Vagina (tissue), 2 donors: ENCODE measurements at regions not wholly inside any gene's neighbourhood (a gene's known extent, or its start where the extent isn't known, plus 50 kb on each side); places are given as distances from the start of the nearest gene placed in this dataset.

Experiments used
- DNase-seq, 2 donors: peaks; one replicate each; pipeline ENCODE4 v3.0.0-alpha.2; 2017; ENCODE audit errors: extremely low spot score in 2 of 2
- H3K27ac ChIP-seq: fragments of 200-600 bp; sonication (generic); one replicate; pipeline ENCODE4 v1.5.1; 2019
- H3K27me3 ChIP-seq: fragments of 200-600 bp; sonication (generic); one replicate; pipeline ENCODE4 v1.5.1; 2019
- H3K36me3 ChIP-seq, 2 donors: fragments of 200-600 bp; sonication (generic); one replicate each; pipeline ENCODE4 v1.5.1; 2017 to 2019
- H3K4me1 ChIP-seq: fragments of 200-600 bp; sonication (generic); one replicate; pipeline ENCODE4 v1.5.1; 2019
- H3K4me3 ChIP-seq, 2 donors: fragments of 200-600 bp; sonication (generic); 1 replicate in 1 of 2; 2 replicates in 1 of 2; pipeline ENCODE4 v1.5.1; 2016 to 2019
- H3K9me3 ChIP-seq: fragments of 200-600 bp; sonication (generic); one replicate; pipeline ENCODE4 v1.5.1; 2019
- POLR2A ChIP-seq, 2 donors: fragments of 450-650 bp; IDR thresholded peaks; one replicate each; pipeline ENCODE4 v1.6.1; 2017; ENCODE audit warnings: antibody characterized with exemption in 2 of 2, mild to moderate bottlenecking in 2 of 2, moderate library complexity in 2 of 2
- POLR2AphosphoS5 ChIP-seq, 2 donors: sonication (generic); formaldehyde crosslinking; IDR thresholded peaks; one replicate each; pipeline ENCODE4 v1.9.0; 2017; ENCODE audit warnings: antibody characterized with exemption in 2 of 2, mild to moderate bottlenecking in 2 of 2, low read depth in 1 of 2; ENCODE audit not compliant: insufficient read depth in 1 of 2
- intact Hi-C: fragments of 100-400 bp; cut with DNase I; formaldehyde crosslinking; loops from one replicate; pipeline ENCODE4 v1.15.1; 2023
- TF ChIP-seq, protein P1 (sequence below), 3 experiments: fragments of 450-650 bp in 2 of 3; fragments of 200-600 bp in 1 of 3; sonication (generic) in 1 of 3; IDR thresholded peaks; one replicate each; pipeline ENCODE4 v1.5.1; 2017 to 2019; ENCODE audit warnings: antibody characterized with exemption in 3 of 3, mild to moderate bottlenecking in 2 of 3, moderate library complexity in 2 of 3

DNA sequence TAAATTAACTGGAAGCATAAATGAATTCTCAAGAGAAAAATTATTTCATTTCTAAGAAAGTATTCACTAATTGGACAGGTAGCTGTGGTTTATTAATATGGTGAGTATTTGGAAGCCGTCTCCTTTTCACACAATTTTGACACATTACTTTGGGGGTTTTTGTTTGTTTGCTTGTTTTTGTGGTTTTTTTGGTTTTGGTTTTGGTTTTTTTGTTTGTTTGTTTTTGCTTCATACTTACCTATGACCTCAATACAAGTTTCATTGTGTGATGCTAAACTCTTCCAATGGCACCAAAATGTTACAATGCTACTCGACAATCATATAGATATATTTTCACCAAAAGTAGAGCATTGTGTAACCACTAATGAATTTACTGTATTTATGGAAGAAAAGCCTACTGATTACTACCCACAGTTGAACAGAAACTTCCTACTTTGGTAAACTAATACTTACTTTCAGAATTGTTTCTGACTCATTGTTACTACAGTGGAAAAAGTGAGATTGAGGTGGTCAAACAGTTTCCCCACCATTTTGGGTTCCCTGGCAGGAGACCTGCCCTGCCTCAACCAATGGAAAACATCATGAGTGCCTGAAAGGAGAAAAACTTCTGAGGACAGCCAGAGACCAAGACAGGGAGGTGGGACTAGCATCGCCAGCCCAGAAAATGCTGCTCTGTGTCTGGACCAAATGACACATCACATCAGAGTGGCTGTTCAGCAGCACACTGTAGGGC lies 443.1 kb downstream of the HNRNPD start:
- TF ChIP-seq POLR2AphosphoS5 (IDR thresholded peaks at IDR 0.05; ENCODE audit: insufficient read depth in 1 of 2, low read depth in 1 of 2) (no peak), POLR2A (IDR thresholded peaks at IDR 0.05) (no peak)
- TF ChIP-seq, protein P1, sequence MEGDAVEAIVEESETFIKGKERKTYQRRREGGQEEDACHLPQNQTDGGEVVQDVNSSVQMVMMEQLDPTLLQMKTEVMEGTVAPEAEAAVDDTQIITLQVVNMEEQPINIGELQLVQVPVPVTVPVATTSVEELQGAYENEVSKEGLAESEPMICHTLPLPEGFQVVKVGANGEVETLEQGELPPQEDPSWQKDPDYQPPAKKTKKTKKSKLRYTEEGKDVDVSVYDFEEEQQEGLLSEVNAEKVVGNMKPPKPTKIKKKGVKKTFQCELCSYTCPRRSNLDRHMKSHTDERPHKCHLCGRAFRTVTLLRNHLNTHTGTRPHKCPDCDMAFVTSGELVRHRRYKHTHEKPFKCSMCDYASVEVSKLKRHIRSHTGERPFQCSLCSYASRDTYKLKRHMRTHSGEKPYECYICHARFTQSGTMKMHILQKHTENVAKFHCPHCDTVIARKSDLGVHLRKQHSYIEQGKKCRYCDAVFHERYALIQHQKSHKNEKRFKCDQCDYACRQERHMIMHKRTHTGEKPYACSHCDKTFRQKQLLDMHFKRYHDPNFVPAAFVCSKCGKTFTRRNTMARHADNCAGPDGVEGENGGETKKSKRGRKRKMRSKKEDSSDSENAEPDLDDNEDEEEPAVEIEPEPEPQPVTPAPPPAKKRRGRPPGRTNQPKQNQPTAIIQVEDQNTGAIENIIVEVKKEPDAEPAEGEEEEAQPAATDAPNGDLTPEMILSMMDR (IDR thresholded peaks at IDR 0.05): no peak
- intact Hi-C loops: no loop called here
- Histone ChIP-seq H3K9me3 (no peaks in the 10 kb centered on the region), H3K27me3 (no peaks in the 10 kb centered on the region), H3K4me3 (no peak overlapping the region), H3K4me1 (no peaks in the 10 kb centered on the region), H3K36me3 (no peaks in the 10 kb centered on the region), H3K27ac (no peak overlapping the region)
- no peak for DNase-seq

DNA sequence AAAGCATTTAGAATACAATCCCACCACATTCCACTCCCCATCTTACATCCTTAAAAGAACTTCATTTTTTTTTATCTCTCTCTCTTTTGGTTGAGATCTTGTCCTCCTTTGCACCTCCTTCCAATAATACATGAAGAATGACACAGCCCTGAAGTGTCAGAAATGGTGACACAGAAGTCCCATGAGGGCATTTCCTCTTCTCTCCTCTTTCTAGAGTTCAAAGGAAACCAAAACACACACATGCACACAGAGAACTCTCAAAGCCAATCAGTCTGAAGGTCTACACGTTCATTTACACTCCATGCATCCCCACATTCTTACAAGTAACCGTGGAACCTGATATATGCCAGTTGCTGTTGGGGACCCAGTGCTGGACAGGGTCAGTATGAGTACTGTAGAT lies 450.7 kb downstream of the HNRNPD start:
- intact Hi-C loops: no loop called here
- H3K4me3 ChIP-seq: no peak overlapping the region
- no peaks in the 10 kb centered on the region for H3K27me3 ChIP-seq
- H3K9me3 ChIP-seq: no peaks in the 10 kb centered on the region
- no peak for DNase-seq
- TF ChIP-seq POLR2AphosphoS5 (IDR thresholded peaks at IDR 0.05; ENCODE audit: insufficient read depth in 1 of 2, low read depth in 1 of 2): no peak
- TF ChIP-seq, protein P1 (IDR thresholded peaks at IDR 0.05): no peak
- no peak for TF ChIP-seq POLR2A (IDR thresholded peaks at IDR 0.05)
- H3K27ac ChIP-seq: no peak overlapping the region
- H3K4me1 ChIP-seq: no peaks in the 10 kb centered on the region
- H3K36me3 ChIP-seq: no peaks in the 10 kb centered on the region

- Histone ChIP-seq H3K4me3 (no peak overlapping the region), H3K9me3 (no peaks in the 10 kb centered on the region), H3K27me3 (no peaks in the 10 kb centered on the region), H3K36me3 (no peaks in the 10 kb centered on the region), H3K4me1 (no peaks in the 10 kb centered on the region), H3K27ac (no peak overlapping the region)
- intact Hi-C loops: no loop called here
- no peak for DNase-seq
- TF ChIP-seq POLR2A (IDR thresholded peaks at IDR 0.05) (no peak), POLR2AphosphoS5 (IDR thresholded peaks at IDR 0.05; ENCODE audit: insufficient read depth in 1 of 2, low read depth in 1 of 2) (no peak)
- TF ChIP-seq, protein P1 (IDR thresholded peaks at IDR 0.05): no peak
These were observed 450.6 kb upstream of the RASGEF1B start for GRCh38 chr4:81922313-81922712.

DNA sequence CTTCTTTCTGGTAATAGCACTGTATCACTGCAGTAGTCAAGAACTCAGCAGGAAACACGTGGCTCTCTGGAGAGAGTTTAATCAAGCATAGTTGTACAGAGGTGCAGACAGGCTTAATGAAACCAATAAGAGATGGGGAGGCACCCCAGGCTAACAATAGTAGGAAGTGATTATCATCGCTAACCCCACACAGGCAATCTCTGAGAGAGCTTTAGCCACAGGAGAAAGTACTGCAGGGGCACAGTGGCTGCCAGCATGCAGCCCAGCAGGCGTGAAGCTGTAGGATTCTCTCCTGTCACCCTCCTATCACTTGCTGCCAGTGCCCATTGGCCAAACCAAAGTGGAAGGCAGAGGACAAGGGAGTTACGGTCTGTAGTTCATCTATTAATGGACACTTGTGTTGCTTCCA lies 450.0 kb upstream of the RASGEF1B start:
- intact Hi-C loops: no loop called here
- H3K36me3 ChIP-seq: no peaks in the 10 kb centered on the region
- TF ChIP-seq, protein P1 (IDR thresholded peaks at IDR 0.05): no peak
- TF ChIP-seq POLR2AphosphoS5 (IDR thresholded peaks at IDR 0.05; ENCODE audit: insufficient read depth in 1 of 2, low read depth in 1 of 2): no peak
- no peak for TF ChIP-seq POLR2A (IDR thresholded peaks at IDR 0.05)

DNA sequence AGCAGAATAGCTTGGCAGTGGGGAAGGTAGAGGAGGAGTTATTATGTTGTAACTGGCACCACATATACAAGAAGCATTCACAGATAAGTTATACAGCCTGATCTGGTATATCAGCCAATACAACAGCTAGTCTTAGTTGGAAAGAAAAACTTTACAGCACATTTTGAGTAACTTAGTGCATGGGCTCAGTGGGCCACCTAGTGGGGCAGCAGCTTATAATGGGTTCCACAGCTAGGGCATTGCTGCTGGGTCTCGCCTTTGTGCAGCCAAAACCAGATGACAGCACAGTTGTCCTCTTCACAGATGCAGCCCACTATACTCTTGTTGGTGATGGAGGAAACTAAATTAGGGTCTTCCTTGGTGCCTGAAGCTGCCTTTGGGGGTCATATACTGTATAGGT lies 448.1 kb upstream of the RASGEF1B start:
- H3K27me3 ChIP-seq: no peaks in the 10 kb centered on the region
- no peaks in the 10 kb centered on the region for H3K4me1 ChIP-seq
- no peak for TF ChIP-seq POLR2A (IDR thresholded peaks at IDR 0.05)
- TF ChIP-seq POLR2AphosphoS5 (IDR thresholded peaks at IDR 0.05; ENCODE audit: insufficient read depth in 1 of 2, low read depth in 1 of 2): no peak
- TF ChIP-seq, protein P1 (IDR thresholded peaks at IDR 0.05): no peak
- no peaks in the 10 kb centered on the region for H3K36me3 ChIP-seq
- intact Hi-C loops: no loop called here
- no peaks in the 10 kb centered on the region for H3K9me3 ChIP-seq
- no peak overlapping the region for H3K4me3 ChIP-seq
- H3K27ac ChIP-seq: no peak overlapping the region
- no peak for DNase-seq

More for the DNA sequence above, 450.0 kb upstream of the RASGEF1B start:
- H3K9me3 ChIP-seq: no peaks in the 10 kb centered on the region
- H3K4me1 ChIP-seq: no peaks in the 10 kb centered on the region
- H3K27me3 ChIP-seq: no peaks in the 10 kb centered on the region
- no peak overlapping the region for H3K27ac ChIP-seq
- no peak for DNase-seq
- H3K4me3 ChIP-seq: no peak overlapping the region
